ENCODE measurements at regions not wholly inside any gene's neighbourhood (a gene's known extent, or its start where the extent isn't known, plus 50 kb on each side); places are given as distances from the start of the nearest gene placed in this dataset.

- Histone ChIP-seq H3K27me3 (no peaks in the 10 kb centered on the region), H2AFZ (replicated peaks) (no peak overlapping the region), H3K4me3 (no peak overlapping the region), H3K27ac (no peak overlapping the region), H3F3A (ENCODE audit: low read depth) (no peaks in the 10 kb centered on the region), H3K9ac (no peak overlapping the region), H4K20me1 (ENCODE audit: low read depth) (no peaks in the 10 kb centered on the region), H3K79me2 (ENCODE audit: low read depth) (no peaks in the 10 kb centered on the region), H3K36me3 (no peaks in the 10 kb centered on the region), H3K4me1 (no peaks in the 10 kb centered on the region), H3K4me2 (no peak overlapping the region), H3K9me3 (ENCODE audit: low read depth) (no peaks in the 10 kb centered on the region)
- no peak overlapping the region for H3K4me3 Mint-ChIP-seq
- TF ChIP-seq, protein P1, sequence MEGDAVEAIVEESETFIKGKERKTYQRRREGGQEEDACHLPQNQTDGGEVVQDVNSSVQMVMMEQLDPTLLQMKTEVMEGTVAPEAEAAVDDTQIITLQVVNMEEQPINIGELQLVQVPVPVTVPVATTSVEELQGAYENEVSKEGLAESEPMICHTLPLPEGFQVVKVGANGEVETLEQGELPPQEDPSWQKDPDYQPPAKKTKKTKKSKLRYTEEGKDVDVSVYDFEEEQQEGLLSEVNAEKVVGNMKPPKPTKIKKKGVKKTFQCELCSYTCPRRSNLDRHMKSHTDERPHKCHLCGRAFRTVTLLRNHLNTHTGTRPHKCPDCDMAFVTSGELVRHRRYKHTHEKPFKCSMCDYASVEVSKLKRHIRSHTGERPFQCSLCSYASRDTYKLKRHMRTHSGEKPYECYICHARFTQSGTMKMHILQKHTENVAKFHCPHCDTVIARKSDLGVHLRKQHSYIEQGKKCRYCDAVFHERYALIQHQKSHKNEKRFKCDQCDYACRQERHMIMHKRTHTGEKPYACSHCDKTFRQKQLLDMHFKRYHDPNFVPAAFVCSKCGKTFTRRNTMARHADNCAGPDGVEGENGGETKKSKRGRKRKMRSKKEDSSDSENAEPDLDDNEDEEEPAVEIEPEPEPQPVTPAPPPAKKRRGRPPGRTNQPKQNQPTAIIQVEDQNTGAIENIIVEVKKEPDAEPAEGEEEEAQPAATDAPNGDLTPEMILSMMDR (IDR thresholded peaks at IDR 0.05), result no peak
- no peak for TF ChIP-seq EZH2 (IDR thresholded peaks at IDR 0.05)
- H3K4me1 Mint-ChIP-seq, result no peaks in the 10 kb centered on the region
- H3K9me3 Mint-ChIP-seq, result peaks cover 3% of the 10 kb centered on the region
- no peak overlapping the region for H3K27ac Mint-ChIP-seq
- no peaks in the 10 kb centered on the region for H3K36me3 Mint-ChIP-seq
- no peak for DNase-seq (ENCODE audit: low spot score)
- no peaks in the 10 kb centered on the region for H3K27me3 Mint-ChIP-seq (ENCODE audit: insufficient read depth, low read depth)
Observed at GRCh38 chrX:45885931-45886330, 659.3 kb downstream of the ZNF674 start.

DNA sequence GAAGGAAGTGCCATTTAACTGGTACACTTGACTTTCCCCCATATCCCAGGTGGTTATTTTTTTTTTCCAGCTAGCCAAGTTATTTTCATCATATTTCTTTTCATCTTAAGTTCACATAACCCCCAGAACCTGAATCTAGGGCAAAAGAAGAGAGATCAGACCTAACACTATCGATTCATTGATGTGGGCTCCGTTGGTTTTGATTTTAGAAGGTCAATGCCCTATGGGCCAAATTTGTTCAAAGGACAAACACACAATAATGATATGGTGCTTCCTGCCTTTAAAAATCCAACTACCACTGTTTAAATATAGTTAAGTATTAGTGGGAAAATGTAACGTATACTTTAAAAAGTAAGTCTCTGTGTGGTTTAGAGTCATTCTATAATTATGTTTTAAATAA, 665.7 kb downstream of the ZNF674 start:
- H3K4me3 Mint-ChIP-seq, result no peak overlapping the region
- peaks cover 3% of the 10 kb centered on the region for H3K4me1 Mint-ChIP-seq
- Histone ChIP-seq H3K36me3 (no peaks in the 10 kb centered on the region), H4K20me1 (ENCODE audit: low read depth) (no peaks in the 10 kb centered on the region), H3F3A (ENCODE audit: low read depth) (no peaks in the 10 kb centered on the region), H3K4me1 (no peaks in the 10 kb centered on the region), H3K9ac (no peak overlapping the region), H3K27ac (no peak overlapping the region), H3K79me2 (ENCODE audit: low read depth) (no peaks in the 10 kb centered on the region), H3K27me3 (no peaks in the 10 kb centered on the region), H3K9me3 (ENCODE audit: low read depth) (no peaks in the 10 kb centered on the region), H2AFZ (replicated peaks) (no peak overlapping the region), H3K4me2 (no peak overlapping the region), H3K4me3 (no peak overlapping the region)
- no peak for DNase-seq (ENCODE audit: low spot score)
- peaks cover 2% of the 10 kb centered on the region for H3K9me3 Mint-ChIP-seq
- H3K36me3 Mint-ChIP-seq, result no peaks in the 10 kb centered on the region
- TF ChIP-seq, protein P1 (IDR thresholded peaks at IDR 0.05), result no peak
- TF ChIP-seq EZH2phosphoT487 (IDR thresholded peaks at IDR 0.05), result no peak
- no peak for TF ChIP-seq EZH2 (IDR thresholded peaks at IDR 0.05)
- peaks cover 5% of the 10 kb centered on the region for H3K27me3 Mint-ChIP-seq (ENCODE audit: insufficient read depth, low read depth)
- no peak overlapping the region for H3K27ac Mint-ChIP-seq

GRCh38 chrX:45876206-45876605, 669.0 kb downstream of the ZNF674 start:
- H3K4me3 ChIP-seq, result no peak overlapping the region
- no peaks in the 10 kb centered on the region for H3K79me2 ChIP-seq (ENCODE audit: low read depth)
- Mint-ChIP-seq H3K27me3 (ENCODE audit: insufficient read depth, low read depth) (peaks cover 5% of the 10 kb centered on the region), H3K27ac (no peak overlapping the region), H3K4me3 (no peak overlapping the region), H3K4me1 (peaks cover 3% of the 10 kb centered on the region), H3K9me3 (peaks cover 5% of the 10 kb centered on the region), H3K36me3 (no peaks in the 10 kb centered on the region)
- H3K4me1 ChIP-seq, result no peaks in the 10 kb centered on the region
- no peak overlapping the region for H2AFZ ChIP-seq (replicated peaks)
- no peak overlapping the region for H3K9ac ChIP-seq
- H3K4me2 ChIP-seq, result no peak overlapping the region
- H3K9me3 ChIP-seq (ENCODE audit: low read depth), result no peaks in the 10 kb centered on the region
- H3K36me3 ChIP-seq, result no peaks in the 10 kb centered on the region
- H3K27me3 ChIP-seq, result no peaks in the 10 kb centered on the region
- H4K20me1 ChIP-seq (ENCODE audit: low read depth), result no peaks in the 10 kb centered on the region
- H3F3A ChIP-seq (ENCODE audit: low read depth), result no peaks in the 10 kb centered on the region
- no peak overlapping the region for H3K27ac ChIP-seq
- DNase-seq (ENCODE audit: low spot score), result no peak
- TF ChIP-seq, protein P1 (IDR thresholded peaks at IDR 0.05), result no peak
- TF ChIP-seq EZH2phosphoT487 (IDR thresholded peaks at IDR 0.05) (no peak), EZH2 (IDR thresholded peaks at IDR 0.05) (no peak)

DNA sequence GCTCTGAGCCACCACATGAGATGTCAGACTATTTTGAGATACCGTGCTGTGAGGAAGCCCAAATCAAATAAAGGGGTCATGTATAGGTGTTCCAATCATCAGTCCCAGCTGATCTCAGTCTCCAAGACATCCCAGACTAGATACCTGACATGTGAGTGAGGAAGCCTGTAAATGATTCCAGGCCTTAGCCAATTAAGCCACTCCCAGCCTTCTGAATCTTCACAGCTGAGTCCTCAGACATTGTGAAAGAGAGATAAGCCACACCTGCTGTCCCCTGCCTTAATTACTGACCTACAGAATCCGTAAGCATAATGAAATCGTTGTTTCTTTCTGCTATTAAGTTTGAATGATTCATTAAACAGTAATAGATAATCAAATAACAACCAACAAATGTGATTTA, 671.4 kb downstream of the ZNF674 start:
- H3K4me2 ChIP-seq, result no peak overlapping the region
- H3K4me3 ChIP-seq, result no peak overlapping the region
- no peak for DNase-seq (ENCODE audit: low spot score)
- no peak overlapping the region for H2AFZ ChIP-seq (replicated peaks)
- H3K79me2 ChIP-seq (ENCODE audit: low read depth), result no peaks in the 10 kb centered on the region
- no peaks in the 10 kb centered on the region for H3F3A ChIP-seq (ENCODE audit: low read depth)
- no peaks in the 10 kb centered on the region for H3K27me3 ChIP-seq
- TF ChIP-seq EZH2phosphoT487 (IDR thresholded peaks at IDR 0.05) (no peak), EZH2 (IDR thresholded peaks at IDR 0.05) (no peak)
- TF ChIP-seq, protein P1 (IDR thresholded peaks at IDR 0.05), result no peak
- H3K9ac ChIP-seq, result no peak overlapping the region
- H3K27ac ChIP-seq, result no peak overlapping the region
- Mint-ChIP-seq H3K27ac (no peak overlapping the region), H3K27me3 (ENCODE audit: insufficient read depth, low read depth) (peaks cover 4% of the 10 kb centered on the region), H3K36me3 (no peaks in the 10 kb centered on the region), H3K9me3 (peaks cover 4% of the 10 kb centered on the region), H3K4me1 (peaks cover 3% of the 10 kb centered on the region), H3K4me3 (no peak overlapping the region)
- no peaks in the 10 kb centered on the region for H3K36me3 ChIP-seq
- H4K20me1 ChIP-seq (ENCODE audit: low read depth), result no peaks in the 10 kb centered on the region
- H3K9me3 ChIP-seq (ENCODE audit: low read depth), result no peaks in the 10 kb centered on the region
- H3K4me1 ChIP-seq, result no peaks in the 10 kb centered on the region

Measured in neural progenitor cell (in vitro differentiated cells).